Stimulated activated CD4-positive, alpha-beta T cell treated with anti-CD3 and anti-CD28 coated beads, Interleukin-2, amount 100 ng/mL, for 24 hours (primary cell): ENCODE measurements at regions not wholly inside any gene's neighbourhood (a gene's known extent, or its start where the extent isn't known, plus 50 kb on each side); places are given as distances from the start of the nearest gene placed in this dataset.
"Not testable (repeated sequence)": the region's sequence is repeated elsewhere in the genome, so short reads cannot be mapped to it uniquely, and the experiment has no call there.

Experiments used
- DNase-seq, 2 donors: peaks; one replicate each; pipeline ENCODE4 v3.0.0-alpha.2; 2020

DNA sequence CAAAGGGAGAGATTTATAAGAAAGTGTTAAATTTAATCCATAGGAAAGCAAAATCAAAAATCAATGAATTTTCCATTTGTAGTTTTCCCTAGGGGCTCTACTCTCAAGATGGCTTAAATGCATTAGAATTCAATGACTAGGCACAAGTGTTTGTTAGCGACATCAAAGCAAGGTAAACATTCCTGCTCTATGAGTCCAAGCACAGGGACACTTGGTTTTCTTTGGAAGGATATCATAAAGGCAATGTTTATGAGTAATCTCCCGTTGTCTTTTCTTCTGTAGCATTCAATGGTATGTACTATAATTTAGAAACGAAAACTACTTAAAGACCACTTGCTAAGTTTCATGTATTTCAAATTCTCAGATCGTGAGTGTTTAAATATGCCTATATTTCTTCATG lies 54.8 kb upstream of the ZNF717 start:
- DNase-seq = not testable (repeated sequence)

DNA sequence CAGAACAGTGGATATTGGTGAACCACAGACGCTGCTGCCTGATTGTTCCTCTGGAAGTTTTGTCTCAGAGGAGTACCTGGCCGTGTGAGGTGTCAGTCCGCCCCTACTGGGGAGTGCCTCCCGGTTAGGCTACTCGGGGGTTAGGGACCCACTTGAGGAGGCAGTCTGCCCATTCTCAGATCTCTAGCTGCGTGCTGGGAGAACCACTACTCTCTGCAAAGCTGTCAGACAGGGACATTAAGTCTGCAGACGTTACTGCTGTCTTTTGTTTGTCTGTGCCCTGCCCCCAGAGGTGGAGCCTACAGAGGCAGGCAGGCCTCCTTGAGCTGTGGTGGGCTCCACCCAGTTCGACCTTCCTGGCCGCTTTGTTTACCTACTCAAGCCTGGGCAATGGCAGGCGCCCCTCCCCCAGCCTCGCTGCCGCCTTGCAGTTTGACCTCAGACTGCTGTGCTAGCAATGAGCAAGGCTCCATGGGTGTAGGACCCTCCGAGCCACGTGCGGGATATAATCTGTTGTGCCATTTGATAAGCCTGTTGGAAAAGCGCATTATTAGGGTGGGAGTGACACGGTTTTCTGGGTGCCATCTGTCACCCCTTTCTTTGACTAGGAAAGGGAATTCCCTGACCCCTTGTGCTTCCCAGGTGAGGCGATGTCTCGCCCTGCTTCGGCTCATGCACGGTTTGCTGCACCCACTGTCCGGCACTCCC lies 65.1 kb upstream of the ZNF717 start:
- not testable (repeated sequence) for DNase-seq

DNA sequence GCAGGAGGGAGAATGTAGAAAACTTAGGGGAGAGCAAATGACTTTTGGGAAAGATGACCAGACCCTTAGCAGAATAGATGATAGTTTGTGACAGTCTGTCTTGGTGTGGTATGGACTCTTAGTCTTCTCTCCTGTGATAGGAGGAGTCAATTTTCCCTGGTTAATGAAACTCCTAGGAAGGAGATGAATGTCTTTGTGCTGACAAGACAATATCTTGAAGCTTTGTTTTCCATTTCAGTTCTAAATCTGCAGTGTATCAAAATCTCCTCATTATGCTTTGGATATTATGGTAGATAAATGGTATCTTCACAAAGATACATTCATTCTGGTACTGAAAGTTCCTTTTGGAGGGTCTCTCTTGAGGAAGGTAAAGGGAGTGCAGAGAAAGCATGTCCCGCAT lies 77.8 kb upstream of the ZNF717 start:
- DNase-seq = no peak

DNA sequence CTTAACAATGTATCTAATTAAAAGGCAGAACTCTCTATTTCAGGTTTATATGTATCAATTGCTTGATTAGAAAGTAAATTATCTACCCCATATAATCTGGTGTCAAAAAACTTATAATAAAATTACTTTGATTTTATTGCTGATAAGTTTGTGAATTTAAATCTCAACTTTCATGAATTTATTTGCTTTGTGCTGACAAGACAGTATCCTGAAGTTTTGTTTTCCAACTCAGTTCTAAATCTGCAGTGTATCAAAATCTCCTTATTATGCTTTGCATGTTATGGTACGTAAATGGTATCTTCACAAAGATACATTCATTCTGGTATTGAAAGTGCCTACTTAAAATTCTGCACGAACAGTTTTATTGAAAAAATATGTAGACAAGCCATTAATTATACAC lies 78.5 kb upstream of the ZNF717 start:
- no peak for DNase-seq

DNA sequence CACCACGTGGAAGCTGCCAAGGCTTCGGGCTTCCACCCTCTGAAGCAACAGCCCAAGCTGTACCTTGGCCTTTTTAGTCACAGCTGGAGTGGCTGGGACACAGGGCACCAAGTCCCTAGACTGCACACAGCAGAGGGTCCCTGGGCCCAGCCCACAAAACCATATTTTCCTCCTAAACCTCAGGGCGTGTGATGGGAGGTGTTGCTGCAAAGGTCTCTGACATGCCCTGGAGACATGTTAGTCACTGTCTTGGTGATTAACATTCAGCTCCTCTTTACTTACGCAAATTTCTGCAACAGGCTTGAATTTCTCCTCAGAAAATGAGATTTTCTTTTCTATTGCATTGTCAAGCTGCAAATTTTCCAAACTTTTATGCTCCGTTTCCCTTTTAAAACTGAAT lies 98.4 kb upstream of the ZNF717 start:
- DNase-seq = not testable (repeated sequence)

DNA sequence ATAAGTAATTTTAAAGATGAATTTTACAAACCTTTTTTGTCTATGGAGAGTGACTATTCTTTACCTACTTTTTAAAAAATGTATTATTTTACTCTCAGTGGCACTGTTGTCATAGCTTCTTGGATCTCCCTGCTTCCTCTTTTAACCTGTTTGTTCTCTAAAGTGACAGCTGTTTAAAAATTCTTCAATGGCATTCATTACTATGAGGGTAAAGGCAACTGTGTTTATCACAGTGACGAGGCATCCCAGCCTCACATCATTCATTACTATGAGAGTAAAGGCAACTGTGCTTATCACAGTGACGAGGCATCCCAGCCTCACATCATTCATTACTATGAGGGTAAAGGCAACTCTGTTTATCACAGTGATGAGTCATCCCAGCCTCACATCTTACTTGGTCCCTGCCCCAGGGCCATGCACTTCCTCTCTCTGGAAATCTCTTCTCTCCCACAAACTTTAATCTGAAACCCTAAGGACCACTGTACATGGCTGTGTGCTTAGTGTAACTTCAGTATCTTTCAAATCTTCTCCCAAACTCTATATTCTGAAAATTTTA lies 101.7 kb upstream of the ZNF717 start:
- no peak for DNase-seq

DNA sequence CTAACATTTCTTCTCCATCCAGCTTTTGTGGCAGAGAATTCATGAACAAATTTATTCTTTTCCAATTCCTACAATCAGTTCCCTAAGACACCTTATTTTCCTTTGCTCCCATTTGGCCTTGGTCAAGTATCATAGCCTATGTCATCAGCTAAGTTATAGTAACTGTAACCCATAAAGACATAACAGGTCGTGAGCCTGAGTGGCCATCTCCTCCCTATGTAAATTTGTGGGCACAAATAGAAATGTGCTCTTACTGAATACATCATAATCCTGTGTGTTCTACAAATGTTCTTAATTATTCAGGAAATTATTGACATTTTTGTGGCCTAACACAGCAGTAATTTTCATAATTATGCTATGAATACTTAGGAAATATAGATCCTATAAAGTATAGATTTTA lies 108.9 kb upstream of the ZNF717 start:
- DNase-seq = no peak

DNA sequence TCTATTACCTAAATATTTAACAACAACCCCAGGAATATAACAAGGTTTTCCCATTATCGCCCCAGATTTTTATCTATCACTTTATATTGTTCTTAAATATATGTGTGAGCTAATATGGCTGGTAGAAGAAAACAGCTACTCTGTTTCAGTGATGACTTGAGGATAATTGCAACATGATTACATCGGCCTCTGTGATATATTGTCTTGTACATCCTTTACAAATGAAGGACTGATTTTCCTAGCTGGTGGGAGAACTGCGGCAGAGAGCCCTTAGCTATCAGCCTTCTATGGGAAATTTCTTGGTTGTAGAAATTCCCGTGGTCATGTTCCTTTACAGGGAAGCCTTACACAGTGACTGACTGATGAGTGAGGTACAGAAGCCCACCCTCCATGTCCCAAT lies 110.9 kb upstream of the ZNF717 start:
- no peak for DNase-seq

DNA sequence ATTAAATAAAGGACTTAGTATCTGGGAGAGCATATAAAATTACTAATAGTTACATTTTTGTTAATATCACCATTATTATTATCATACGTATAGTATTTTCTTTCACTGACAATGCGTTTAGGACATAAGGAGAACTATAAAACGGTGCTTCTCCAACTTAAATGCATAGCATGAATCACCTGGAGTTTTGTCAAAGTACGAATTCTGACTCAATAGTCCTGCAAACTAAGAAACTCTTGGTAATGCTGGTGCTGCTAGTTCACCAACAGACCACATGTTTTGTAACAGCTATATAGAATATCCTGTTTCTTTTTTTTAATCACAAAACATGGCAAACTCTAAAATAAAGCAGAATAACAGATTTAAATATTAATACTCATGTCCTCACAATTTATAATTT lies 116.1 kb upstream of the ZNF717 start:
- not testable (repeated sequence) for DNase-seq

DNA sequence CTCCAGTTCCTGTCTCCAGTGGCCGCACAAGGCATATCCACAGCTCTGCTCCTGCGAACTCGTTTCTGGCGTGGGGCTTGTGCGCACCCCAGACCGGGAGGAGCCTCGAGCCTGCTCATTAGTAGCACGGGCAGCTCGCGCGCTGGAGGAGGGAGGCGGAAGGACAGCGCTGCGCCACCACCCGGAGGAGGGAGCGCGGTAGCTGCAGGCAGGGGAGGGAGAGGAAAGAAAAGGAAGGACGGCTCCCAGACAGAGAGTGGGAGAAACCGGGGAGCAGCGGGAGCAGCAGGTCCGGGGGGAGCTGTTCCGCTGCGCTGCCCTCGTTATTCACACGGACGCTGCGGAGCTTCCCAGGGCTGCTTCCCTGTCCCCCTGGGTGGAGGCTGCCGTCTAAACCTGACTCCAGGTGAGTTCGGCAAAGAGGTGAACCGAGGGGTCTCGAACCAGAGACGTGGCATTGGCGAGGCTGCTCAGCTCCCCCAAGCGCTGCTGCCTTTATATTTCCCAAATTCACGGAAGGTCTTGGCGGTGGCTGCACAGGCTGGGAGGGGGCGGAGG lies 121.3 kb upstream of the ZNF717 start:
- DNase-seq = no peak

DNA sequence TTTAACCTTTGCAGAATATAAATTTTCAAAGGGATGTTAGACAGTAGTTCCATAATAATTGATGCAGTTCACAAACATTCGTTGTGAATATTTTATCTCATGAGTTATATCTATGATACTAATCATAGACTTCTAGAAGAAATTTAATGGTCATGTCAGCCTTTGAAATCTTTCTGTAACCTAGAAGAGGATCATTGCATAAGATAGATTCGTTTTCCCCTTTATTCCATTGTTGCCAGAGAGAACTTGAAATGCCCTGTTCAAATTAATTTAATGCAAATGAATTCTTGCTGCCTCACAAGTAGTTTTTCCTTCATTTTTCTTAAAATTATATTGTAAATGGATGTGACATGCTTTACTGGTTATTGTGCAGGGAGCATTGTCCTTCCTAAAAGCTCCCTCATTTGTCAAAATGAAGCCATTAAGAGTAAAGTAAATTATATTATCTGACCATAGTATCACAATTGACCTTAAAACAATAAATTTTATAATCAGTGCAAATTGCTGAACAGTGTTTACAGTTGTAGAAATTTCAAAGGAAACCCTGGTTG lies 128.5 kb upstream of the ZNF717 start:
- DNase-seq = no peak

DNA sequence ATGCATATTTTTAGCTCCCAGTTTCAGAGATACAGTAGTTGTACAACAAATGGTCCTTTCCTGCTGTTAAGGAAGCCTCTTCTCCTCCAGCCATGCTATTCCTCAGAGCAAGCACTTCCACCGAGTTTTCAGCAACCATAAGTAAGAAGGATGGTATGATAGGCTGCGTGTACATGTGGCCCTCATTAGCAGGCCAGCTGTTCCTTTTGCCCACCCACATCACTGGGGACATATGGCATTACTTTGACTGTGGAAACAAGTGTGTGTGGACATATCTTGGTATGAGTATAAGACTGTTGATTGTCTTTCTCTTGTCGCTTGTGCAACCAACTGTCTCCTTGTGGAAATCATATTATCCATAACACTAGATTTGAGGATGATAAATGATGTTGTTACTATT lies 129.4 kb upstream of the ZNF717 start:
- not testable (repeated sequence) for DNase-seq

DNA sequence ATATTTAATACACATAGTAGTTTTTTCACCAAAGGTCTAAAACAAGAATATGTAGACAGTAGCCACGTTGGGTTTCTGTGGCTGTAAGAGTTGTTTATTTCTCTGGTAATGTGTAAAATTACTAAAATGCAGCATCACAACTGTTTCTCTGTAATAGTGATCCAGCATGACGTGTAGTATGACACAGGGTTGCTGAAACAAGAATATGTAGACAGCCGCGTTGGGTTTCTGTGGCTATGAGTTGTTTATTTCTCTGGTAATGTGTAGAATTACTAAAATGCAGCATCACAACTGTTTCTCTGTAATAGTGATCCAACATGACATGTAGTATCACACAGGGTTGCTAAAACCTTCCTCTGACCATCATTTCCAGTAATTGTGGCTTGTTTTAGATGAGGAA lies 153.6 kb upstream of the ZNF717 start:
- DNase-seq = no peak

DNA sequence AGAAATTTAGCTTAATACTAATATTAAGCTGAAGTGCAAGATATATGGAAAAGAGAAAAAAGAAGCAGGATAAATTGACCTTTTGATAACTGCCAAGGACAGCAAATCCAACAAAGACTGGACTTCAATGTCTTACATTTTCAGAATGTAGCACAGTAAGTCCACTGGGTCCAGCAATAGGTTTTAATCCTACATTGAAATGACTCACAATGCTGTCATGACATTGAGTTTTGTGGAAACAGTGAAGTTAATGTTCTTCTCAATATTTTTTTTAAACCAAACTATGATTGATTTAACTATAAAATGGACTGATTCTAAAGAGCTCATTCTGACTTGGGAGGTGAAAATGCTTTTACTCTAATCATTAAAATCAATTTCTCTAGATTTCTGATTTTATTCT lies 166.6 kb upstream of the ZNF717 start:
- no peak for DNase-seq

DNA sequence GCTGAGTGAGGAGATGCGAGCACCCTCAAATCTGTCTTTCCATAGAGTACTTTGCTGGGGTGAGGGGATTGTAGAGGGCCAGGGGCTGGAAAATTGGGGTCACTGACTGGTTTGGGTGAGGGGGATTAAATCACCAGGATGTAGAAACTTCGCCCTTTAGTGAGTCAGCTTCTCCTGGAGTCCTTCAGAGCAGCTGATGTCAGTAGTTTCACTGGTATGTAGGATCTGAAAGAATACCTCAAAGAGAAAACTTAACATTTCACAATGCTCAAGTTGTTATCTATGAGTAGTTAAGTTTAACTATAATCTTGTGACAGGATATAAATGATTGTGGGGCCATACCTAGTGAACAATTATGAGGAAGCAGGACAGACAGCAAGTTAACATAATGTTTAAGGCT lies 174.7 kb upstream of the ZNF717 start:
- DNase-seq = not testable (repeated sequence)

DNA sequence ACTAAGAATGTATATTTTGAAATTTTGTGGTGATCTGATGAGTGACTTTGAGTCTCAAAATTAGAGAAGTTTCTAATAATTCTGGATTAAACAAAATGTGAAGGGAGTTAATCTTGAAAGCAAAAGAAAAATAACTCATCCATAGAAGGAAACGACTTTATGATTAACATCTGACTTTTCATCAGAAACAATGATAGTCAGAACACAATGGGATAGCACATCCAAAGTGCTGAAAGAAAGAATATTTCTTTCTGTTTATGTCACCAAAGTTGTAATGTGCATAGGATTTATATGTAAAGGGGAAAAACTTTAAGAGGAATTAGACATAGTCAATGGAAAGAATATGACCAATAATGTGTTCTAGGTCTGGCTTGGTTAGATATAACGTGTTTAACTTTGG lies 176.7 kb upstream of the ZNF717 start:
- DNase-seq = not testable (repeated sequence)

DNA sequence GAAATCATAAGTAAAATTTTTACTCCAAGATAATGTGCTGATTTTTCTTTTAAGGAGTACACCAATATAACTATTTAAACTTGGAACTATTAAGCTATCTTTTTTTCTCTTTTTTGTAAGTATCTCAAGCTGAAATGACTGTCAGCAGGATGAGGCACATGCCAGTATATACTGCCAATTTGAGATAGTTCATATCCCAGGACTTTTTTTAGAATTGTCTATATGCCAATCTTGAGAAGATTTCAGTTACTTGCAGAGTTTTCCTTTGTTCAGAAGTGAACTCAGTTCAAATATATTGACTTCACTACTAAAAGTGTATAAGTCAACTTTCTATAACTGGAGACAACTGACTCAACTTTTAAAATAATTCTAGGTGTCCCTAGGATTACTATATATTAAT lies 181.7 kb upstream of the ZNF717 start:
- no peak for DNase-seq

DNA sequence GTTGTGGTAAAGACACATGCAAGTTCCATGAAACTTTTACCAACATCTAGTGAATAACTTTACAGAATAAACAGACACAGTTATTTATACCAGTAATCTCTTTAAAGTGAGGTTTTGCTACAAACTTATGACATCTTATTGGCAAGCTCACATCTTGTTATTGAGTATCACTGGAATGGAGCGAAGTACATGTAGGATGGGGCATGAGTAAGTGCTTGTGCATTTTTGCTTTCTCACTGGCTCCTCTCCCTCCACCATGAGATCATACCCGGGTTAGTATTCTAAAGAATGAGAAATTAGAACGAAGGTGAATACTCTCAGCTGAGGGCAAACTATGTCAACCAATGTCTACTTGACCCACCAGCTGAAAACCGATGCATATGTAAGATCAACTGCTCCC lies 193.3 kb upstream of the ZNF717 start:
- DNase-seq = no peak

DNA sequence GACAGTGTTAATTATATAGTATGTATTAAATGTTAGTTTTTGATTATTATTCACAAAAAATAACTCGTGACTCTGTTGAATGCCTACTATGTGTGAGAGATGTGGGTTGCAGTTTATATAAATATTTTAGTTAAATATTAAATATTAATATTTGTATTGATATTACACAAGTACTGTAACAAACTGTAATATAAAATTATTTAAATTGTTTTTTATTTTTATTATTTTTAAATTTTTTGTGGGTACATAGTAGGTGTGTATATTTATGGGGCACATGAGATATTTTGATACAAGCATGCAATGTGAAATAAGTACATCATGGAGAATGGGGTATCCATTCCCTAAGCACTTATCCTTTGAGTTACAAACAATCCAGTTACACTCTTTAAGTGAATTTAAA lies 196.1 kb upstream of the ZNF717 start:
- DNase-seq = no peak

DNA sequence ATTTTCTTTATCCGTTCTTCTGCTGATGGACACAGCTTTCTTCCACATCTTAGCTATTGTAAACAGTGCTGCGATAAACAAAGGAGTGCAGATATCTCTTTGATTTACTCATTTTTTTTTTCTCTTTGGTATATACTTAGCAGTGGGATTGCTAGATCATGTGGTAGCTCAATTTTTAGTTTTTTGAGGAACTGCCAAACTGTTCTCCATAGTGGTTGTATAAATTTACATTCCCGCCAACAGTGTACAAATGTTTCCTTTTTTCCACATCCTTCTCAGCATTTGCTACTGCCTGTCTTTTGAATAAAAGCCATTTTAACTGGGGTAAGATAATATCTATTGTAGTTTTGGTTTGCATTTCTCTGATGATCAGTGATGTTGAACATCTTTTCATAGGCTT lies 196.8 kb upstream of the ZNF717 start:
- DNase-seq = no peak

DNA sequence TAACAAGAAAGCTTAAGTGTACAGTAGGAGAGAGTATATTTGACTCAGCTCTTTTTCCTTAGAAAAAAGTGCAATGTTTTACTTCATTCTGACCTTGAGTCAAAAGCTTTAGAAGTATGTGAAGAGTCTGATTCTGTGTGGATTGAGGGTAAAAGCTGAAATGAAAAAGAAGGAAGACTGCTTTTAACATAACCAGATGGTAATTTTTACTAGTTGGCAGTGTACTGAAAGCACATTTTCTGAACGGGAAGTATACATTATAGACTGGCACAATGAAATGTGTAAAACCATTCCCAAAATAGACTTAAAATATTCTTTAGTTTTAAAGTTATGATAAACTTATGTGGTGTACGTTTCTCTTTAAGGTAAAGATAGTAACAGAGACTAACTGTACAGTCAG lies 197.8 kb upstream of the ZNF717 start:
- DNase-seq = no peak

DNA sequence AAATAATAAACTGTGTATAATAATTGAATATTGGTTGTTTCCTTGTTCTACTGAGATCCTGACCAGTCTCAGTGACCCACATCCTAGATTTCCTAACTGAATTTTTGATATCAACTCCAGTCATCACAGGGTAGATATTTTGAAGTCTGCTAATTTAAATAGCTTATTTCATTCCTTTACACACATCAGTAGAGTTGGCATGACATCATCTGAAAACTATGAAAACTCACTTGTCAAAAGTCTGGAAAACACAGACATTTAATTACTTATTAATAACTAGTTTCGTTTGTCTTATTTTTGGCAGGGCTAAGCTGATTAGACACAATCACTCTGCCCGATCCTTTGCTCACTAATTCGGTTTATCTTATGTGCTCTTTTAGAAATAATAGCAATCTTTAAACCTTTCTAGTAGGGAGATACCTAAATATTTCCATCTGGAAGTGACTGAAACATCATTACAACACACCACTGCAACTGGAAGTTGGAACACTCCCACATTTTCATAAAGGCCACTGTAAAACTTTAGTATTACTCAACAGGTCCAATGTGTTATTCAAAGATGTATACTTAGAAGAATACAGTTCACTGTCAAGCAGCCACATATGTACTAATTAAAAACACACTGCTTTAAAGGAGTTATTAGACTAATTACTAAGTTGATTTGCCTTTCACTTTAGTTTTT lies 198.4 kb upstream of the ZNF717 start:
- no peak for DNase-seq

DNA sequence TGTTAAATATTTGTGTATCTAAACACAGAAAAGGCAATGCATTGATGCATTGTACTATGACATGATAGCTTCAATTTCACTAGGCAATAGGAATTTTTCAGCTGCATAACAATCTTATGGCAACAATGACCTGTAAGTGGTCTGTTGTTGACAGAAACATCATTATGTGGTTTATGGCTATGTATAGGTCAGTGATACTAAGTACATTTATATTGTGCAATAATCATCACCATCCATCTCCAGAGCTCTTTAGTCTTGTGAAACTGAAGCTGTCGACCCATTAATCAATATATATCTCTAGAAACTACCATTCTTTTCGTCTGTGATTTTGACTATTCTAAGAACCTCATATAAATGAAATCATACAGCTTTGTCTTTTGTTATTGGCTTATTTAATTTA lies 200.1 kb upstream of the ZNF717 start:
- DNase-seq = no peak

DNA sequence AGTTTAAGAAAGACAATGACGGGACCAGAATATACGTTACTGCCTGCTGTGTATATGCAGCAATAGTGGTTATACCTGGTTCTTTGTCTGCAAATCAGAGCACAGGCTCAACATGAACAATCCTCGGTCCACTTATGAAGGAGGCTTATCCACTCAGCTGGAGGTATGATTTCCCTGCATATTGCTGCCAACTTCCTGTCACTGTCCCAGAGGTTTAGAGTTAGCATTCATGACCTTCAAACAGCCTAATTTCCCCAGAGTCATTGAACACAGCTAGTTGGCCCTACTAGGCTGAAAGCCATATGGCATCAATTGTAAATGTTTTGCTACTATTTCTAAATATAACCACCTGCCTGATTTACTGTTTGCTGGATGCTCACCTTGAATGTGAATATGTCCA lies 224.9 kb upstream of the ZNF717 start:
- no peak for DNase-seq
